ENCODE measurements at regions not wholly inside any gene's neighbourhood (a gene's known extent, or its start where the extent isn't known, plus 50 kb on each side); places are given as distances from the start of the nearest gene placed in this dataset.

DNA sequence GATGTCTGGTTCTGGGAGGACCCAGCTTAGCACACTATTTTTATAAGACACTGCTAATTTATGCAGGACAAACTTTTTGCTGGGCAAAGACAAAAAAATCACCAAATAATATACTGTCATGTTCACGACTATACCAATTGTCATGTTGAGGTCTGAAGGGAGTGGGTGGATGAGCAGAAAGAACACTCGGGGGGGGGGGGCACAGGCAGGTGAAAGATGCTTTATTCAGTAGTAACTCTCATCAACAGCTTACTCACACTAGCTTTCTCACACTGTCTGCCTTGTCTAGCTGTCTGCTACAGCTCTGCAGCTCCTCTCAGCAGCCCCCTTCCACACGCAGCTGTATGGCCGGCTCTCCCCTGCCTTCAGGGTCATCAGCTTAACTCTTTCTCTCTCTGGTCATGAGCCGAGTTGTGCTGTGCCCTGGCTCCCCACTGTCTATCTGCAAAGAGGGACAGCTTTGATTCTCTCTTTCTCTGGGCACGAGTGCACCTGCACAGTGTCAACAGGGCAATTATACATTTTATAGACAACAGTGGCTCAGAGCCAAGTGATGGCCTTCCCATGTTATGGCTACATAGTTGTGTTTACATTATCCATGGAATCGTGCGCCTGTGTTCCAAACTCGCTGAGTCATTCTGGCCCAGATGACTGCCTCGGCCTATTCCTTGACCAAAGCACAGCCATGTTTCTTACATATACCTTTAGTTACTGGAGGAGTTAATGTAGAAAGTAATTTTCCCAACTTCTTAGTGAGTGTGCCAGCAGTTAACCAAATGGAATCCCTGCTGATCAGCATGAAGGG lies 187.7 kb upstream of the PRSS16 start:
- DNase-seq (ENCODE audit: low read depth, low spot score) (no peak), ATAC-seq (no peak)
- Histone ChIP-seq H3K9me3 (ENCODE audit: control insufficient read depth, insufficient read depth, low read depth, low read length) (no peaks in the 10 kb centered on the region), H3K27ac (ENCODE audit: low read length) (no peak overlapping the region), H3K27me3 (ENCODE audit: control insufficient read depth, insufficient read depth, low read length) (no peaks in the 10 kb centered on the region), H3K4me1 (ENCODE audit: control insufficient read depth, insufficient read depth, low read length) (no peaks in the 10 kb centered on the region), H3K36me3 (ENCODE audit: control insufficient read depth, insufficient read depth, low read length) (no peaks in the 10 kb centered on the region), H3K4me3 (ENCODE audit: low read depth in 2 of 2, low read length in 2 of 2) (no peak overlapping the region)
- no peak for TF ChIP-seq TCF7L2 (IDR thresholded peaks at IDR 0.05; ENCODE audit: low read depth, low read length)
- TF ChIP-seq SIN3A (IDR thresholded peaks at IDR 0.05; ENCODE audit: borderline replicate concordance, insufficient read depth, low read depth, low read length), result no peak
- TF ChIP-seq CTCF (IDR thresholded peaks at IDR 0.05), result no peak
- TF ChIP-seq, protein P1, sequence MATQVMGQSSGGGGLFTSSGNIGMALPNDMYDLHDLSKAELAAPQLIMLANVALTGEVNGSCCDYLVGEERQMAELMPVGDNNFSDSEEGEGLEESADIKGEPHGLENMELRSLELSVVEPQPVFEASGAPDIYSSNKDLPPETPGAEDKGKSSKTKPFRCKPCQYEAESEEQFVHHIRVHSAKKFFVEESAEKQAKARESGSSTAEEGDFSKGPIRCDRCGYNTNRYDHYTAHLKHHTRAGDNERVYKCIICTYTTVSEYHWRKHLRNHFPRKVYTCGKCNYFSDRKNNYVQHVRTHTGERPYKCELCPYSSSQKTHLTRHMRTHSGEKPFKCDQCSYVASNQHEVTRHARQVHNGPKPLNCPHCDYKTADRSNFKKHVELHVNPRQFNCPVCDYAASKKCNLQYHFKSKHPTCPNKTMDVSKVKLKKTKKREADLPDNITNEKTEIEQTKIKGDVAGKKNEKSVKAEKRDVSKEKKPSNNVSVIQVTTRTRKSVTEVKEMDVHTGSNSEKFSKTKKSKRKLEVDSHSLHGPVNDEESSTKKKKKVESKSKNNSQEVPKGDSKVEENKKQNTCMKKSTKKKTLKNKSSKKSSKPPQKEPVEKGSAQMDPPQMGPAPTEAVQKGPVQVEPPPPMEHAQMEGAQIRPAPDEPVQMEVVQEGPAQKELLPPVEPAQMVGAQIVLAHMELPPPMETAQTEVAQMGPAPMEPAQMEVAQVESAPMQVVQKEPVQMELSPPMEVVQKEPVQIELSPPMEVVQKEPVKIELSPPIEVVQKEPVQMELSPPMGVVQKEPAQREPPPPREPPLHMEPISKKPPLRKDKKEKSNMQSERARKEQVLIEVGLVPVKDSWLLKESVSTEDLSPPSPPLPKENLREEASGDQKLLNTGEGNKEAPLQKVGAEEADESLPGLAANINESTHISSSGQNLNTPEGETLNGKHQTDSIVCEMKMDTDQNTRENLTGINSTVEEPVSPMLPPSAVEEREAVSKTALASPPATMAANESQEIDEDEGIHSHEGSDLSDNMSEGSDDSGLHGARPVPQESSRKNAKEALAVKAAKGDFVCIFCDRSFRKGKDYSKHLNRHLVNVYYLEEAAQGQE (IDR thresholded peaks at IDR 0.05; ENCODE audit: insufficient read depth in 1 of 2, low read depth in 2 of 2, low read length in 1 of 2), result no peak
- TF ChIP-seq POLR2AphosphoS5 (IDR thresholded peaks at IDR 0.05; ENCODE audit: low read depth, low read length), result no peak
- intact Hi-C loops (cut with micrococcal nuclease; ENCODE audit: unreplicated experiment) (no loop called here), in situ Hi-C loops (cut with HindIII; ENCODE audit: low pct_unique_long_range_greater_than_20kb, low sequenced_read_pairs) (no loop called here)
- BruUV-seq (replicated peaks), result no TSS peak
- ChIA-PET CTCF (no interaction called here), POLR2A (no interaction called here)

DNA sequence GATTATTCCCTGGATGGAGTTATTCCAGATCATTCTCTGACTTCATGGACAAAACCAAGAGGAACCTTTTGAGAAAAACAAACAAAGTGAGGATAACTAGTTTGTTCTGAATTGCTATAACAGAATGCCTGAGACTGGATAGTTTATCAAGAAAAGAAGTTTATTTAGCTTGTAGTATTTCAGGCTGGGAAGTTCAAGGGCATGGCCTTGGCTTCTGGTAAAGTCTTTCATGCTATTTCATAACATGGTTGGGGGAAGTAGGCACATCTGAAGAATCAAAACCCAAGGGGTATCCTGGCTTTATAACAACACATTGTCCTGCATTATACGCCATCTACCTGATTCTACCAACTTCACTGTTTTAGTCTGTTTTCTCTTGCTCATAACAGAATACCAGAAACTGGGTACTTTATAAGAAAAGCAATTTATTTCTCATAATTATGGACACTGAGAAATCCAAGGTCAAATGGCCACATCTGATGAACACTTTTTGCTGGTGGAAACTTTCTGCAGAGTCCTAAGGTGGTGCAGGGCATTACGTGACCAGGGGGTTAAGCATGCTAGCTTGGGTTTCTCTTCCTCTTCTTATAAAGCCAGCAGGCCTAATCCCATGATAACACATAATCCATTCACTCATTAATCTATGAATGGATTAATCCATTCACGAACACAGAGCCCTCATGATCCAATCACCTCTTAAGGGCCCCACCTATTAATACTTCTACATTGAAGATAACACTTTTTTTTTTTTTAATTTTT lies 186.1 kb upstream of the PRSS16 start:
- CTCF ChIA-PET, result no interaction called here

More for the DNA sequence above, 186.1 kb upstream of the PRSS16 start:
- ATAC-seq, result no peak
- Histone ChIP-seq H3K36me3 (ENCODE audit: control insufficient read depth, insufficient read depth, low read length) (no peaks in the 10 kb centered on the region), H3K4me1 (ENCODE audit: control insufficient read depth, insufficient read depth, low read length) (no peaks in the 10 kb centered on the region), H3K9me3 (ENCODE audit: control insufficient read depth, insufficient read depth, low read depth, low read length) (no peaks in the 10 kb centered on the region), H3K4me3 (ENCODE audit: low read depth in 2 of 2, low read length in 2 of 2) (no peak overlapping the region), H3K27me3 (ENCODE audit: control insufficient read depth, insufficient read depth, low read length) (no peaks in the 10 kb centered on the region), H3K27ac (ENCODE audit: low read length) (no peak overlapping the region)
- in situ Hi-C loops (cut with HindIII; ENCODE audit: low pct_unique_long_range_greater_than_20kb, low sequenced_read_pairs) (no loop called here), intact Hi-C loops (cut with micrococcal nuclease; ENCODE audit: unreplicated experiment) (no loop called here)
- DNase-seq (ENCODE audit: low read depth, low spot score), result no peak
- TF ChIP-seq POLR2AphosphoS5 (IDR thresholded peaks at IDR 0.05; ENCODE audit: low read depth, low read length), result no peak
- no peak for TF ChIP-seq CTCF (IDR thresholded peaks at IDR 0.05)
- TF ChIP-seq, protein P1 (IDR thresholded peaks at IDR 0.05; ENCODE audit: insufficient read depth in 1 of 2, low read depth in 2 of 2, low read length in 1 of 2), result no peak
- no peak for TF ChIP-seq SIN3A (IDR thresholded peaks at IDR 0.05; ENCODE audit: borderline replicate concordance, insufficient read depth, low read depth, low read length)
- TF ChIP-seq TCF7L2 (IDR thresholded peaks at IDR 0.05; ENCODE audit: low read depth, low read length), result no peak
- POLR2A ChIA-PET, result no interaction called here
- no TSS peak for BruUV-seq (replicated peaks)

Measured in Panc1 (cell line).